HEK293 (cell line): ENCODE measurements at regions not wholly inside any gene's neighbourhood (a gene's known extent, or its start where the extent isn't known, plus 50 kb on each side); places are given as distances from the start of the nearest gene placed in this dataset.

ENCODE experiments used
- CTCF ChIA-PET: fragments of 350-600 bp; formaldehyde crosslinking; extraction: SDS; loops from one replicate; lab custom pipeline; 2021; ENCODE audit warnings: antibody characterized with exemption; lab: Yijun Ruan, JAX
- POLR2A ChIA-PET: fragments of 300-600 bp; formaldehyde crosslinking; extraction: SDS; loops from one replicate; lab custom pipeline; 2020; ENCODE audit warnings: antibody characterized with exemption, inconsistent platforms; lab: Yijun Ruan, JAX
- H3K27ac ChIP-seq: fragments of 200-500 bp; sonication (Bioruptor generic); 2 replicates; pipeline ENCODE4 v1.5.1; 2014; ENCODE audit warnings: low read depth, low read length, control low read depth, inconsistent platforms; ENCODE audit errors: extremely low read depth
- H3K36me3 ChIP-seq, 2 experiments: fragments of 200-500 bp in 1 of 2; sonication (Bioruptor generic) in 1 of 2; 1 replicate in 1 of 2; 2 replicates in 1 of 2; pipeline ENCODE4 v1.5.1; 2014 to 2017; ENCODE audit warnings: inconsistent platforms in 2 of 2, low read length in 2 of 2; ENCODE audit not compliant: control insufficient read depth in 2 of 2, insufficient read depth in 1 of 2
- H3K4me1 ChIP-seq: fragments of 200-500 bp; sonication (Bioruptor generic); 2 replicates; pipeline ENCODE4 v1.5.1; 2014; ENCODE audit warnings: mild to moderate bottlenecking, low read length, inconsistent platforms; ENCODE audit not compliant: control insufficient read depth, insufficient read depth
- H3K4me3 ChIP-seq: 2 replicates; pipeline ENCODE4 v1.5.1; 2011; ENCODE audit warnings: low read depth, mild to moderate bottlenecking, control low read depth, low read length, moderate library complexity
- H3K9me3 ChIP-seq: fragments of 200-500 bp; sonication (Bioruptor generic); 2 replicates; pipeline ENCODE4 v1.5.1; 2014; ENCODE audit warnings: low read depth, low read length, inconsistent platforms; ENCODE audit not compliant: control insufficient read depth, insufficient read depth
- GLI2 ChIP-seq: fragments of 450-650 bp; formaldehyde crosslinking; IDR thresholded peaks from 2 replicates; pipeline ENCODE4; 2017; ENCODE audit warnings: missing biosample characterization, missing genetic modification characterization, low read depth, borderline replicate concordance
- HIC1 ChIP-seq: fragments of 450-650 bp; formaldehyde crosslinking; IDR thresholded peaks from 2 replicates; pipeline ENCODE4 v1.5.1; 2016; ENCODE audit warnings: missing biosample characterization, missing genetic modification characterization
- KLF8 ChIP-seq: fragments of 450-650 bp; formaldehyde crosslinking; IDR thresholded peaks from 2 replicates; pipeline ENCODE4 v1.5.1; 2016; ENCODE audit warnings: missing biosample characterization, missing genetic modification characterization
- OVOL3 ChIP-seq: fragments of 450-650 bp; formaldehyde crosslinking; IDR thresholded peaks from 2 replicates; pipeline ENCODE4 v1.5.1; 2016; ENCODE audit warnings: missing biosample characterization, missing genetic modification characterization
- REPIN1 ChIP-seq: fragments of 450-650 bp; formaldehyde crosslinking; IDR thresholded peaks from 2 replicates; pipeline ENCODE4 v1.5.1; 2017; ENCODE audit warnings: missing biosample characterization, missing genetic modification characterization, low read depth
- SALL2 ChIP-seq: fragments of 450-650 bp; formaldehyde crosslinking; IDR thresholded peaks from 2 replicates; pipeline ENCODE4 v1.5.0; 2017; ENCODE audit warnings: missing biosample characterization, mild to moderate bottlenecking, missing genetic modification characterization, borderline replicate concordance
- YY2 ChIP-seq: fragments of 450-650 bp; formaldehyde crosslinking; IDR thresholded peaks from 2 replicates; pipeline ENCODE4 v1.5.1; 2016; ENCODE audit warnings: missing biosample characterization, missing genetic modification characterization
- ZBTB1 ChIP-seq: fragments of 450-650 bp; formaldehyde crosslinking; IDR thresholded peaks from 2 replicates; pipeline ENCODE4 v1.5.1; 2016; ENCODE audit warnings: missing biosample characterization, missing genetic modification characterization
- ZBTB26 ChIP-seq: fragments of 450-650 bp; formaldehyde crosslinking; optimal IDR thresholded peaks from 2 replicates; pipeline ENCODE3; 2016; ENCODE audit warnings: missing biosample characterization, mild to moderate bottlenecking, missing genetic modification characterization
- ZBTB7A ChIP-seq: fragments of 450-650 bp; formaldehyde crosslinking; IDR thresholded peaks from 2 replicates; pipeline ENCODE4 v1.5.1; 2016; ENCODE audit warnings: low read depth, missing biosample characterization, missing genetic modification characterization
- ZNF140 ChIP-seq: fragments of 450-650 bp; formaldehyde crosslinking; IDR thresholded peaks from 2 replicates; pipeline ENCODE4 v1.5.1; 2016; ENCODE audit warnings: missing biosample characterization, missing genetic modification characterization
- ZNF16 ChIP-seq: fragments of 450-650 bp; formaldehyde crosslinking; IDR thresholded peaks from 2 replicates; pipeline ENCODE4 v1.5.1; 2016; ENCODE audit warnings: low read depth, missing biosample characterization, missing genetic modification characterization
- ZNF211 ChIP-seq: fragments of 450-650 bp; formaldehyde crosslinking; IDR thresholded peaks from 2 replicates; pipeline ENCODE4 v1.5.1; 2016; ENCODE audit warnings: low read depth, missing biosample characterization, missing genetic modification characterization
- ZNF560 ChIP-seq: fragments of 450-650 bp; formaldehyde crosslinking; IDR thresholded peaks from 2 replicates; pipeline ENCODE4 v1.5.1; 2017; ENCODE audit warnings: missing biosample characterization, missing genetic modification characterization, borderline replicate concordance
- ZNF777 ChIP-seq: fragments of 450-650 bp; formaldehyde crosslinking; IDR thresholded peaks from 2 replicates; pipeline ENCODE4 v1.5.1; 2017; ENCODE audit warnings: missing biosample characterization, missing genetic modification characterization, borderline replicate concordance
- TF ChIP-seq, protein P1 (sequence below): fragments of 450-650 bp; formaldehyde crosslinking; IDR thresholded peaks from 2 replicates; pipeline ENCODE4 v1.5.1; 2016; ENCODE audit warnings: missing biosample characterization, missing genetic modification characterization
- TF ChIP-seq, protein P2 (sequence below): fragments of 450-650 bp; formaldehyde crosslinking; IDR thresholded peaks from 2 replicates; pipeline ENCODE4 v1.5.1; 2016; ENCODE audit warnings: missing biosample characterization, missing genetic modification characterization
- TF ChIP-seq, protein P3 (sequence below): fragments of 450-650 bp; formaldehyde crosslinking; IDR thresholded peaks from 2 replicates; pipeline ENCODE4 v1.5.1; 2016; ENCODE audit warnings: missing biosample characterization, missing genetic modification characterization

- H3K4me3 ChIP-seq, result no peak overlapping the region
- ChIA-PET POLR2A (no interaction called here), CTCF (interaction anchor here (0.6 to 0.8 kb wide), 3 partner anchors 15 to 554 kb away, joined by 4 to 7 read pairs (median 5); no protein-coding TSS in a partner anchor)
- H3K9me3 ChIP-seq, result no peaks in the 10 kb centered on the region
- H3K36me3 ChIP-seq, result no peaks in the 10 kb centered on the region
- H3K27ac ChIP-seq, result no peak overlapping the region
- peaks cover 24% of the 10 kb centered on the region for H3K4me1 ChIP-seq
- no peak for TF ChIP-seq KLF8 (tag by site-specific recombination)
- no peak for TF ChIP-seq SALL2 (tag by site-specific recombination)
- no peak for TF ChIP-seq ZNF560 (tag by site-specific recombination)
- TF ChIP-seq ZNF140 (tag by site-specific recombination), result no peak
- TF ChIP-seq, protein P1, sequence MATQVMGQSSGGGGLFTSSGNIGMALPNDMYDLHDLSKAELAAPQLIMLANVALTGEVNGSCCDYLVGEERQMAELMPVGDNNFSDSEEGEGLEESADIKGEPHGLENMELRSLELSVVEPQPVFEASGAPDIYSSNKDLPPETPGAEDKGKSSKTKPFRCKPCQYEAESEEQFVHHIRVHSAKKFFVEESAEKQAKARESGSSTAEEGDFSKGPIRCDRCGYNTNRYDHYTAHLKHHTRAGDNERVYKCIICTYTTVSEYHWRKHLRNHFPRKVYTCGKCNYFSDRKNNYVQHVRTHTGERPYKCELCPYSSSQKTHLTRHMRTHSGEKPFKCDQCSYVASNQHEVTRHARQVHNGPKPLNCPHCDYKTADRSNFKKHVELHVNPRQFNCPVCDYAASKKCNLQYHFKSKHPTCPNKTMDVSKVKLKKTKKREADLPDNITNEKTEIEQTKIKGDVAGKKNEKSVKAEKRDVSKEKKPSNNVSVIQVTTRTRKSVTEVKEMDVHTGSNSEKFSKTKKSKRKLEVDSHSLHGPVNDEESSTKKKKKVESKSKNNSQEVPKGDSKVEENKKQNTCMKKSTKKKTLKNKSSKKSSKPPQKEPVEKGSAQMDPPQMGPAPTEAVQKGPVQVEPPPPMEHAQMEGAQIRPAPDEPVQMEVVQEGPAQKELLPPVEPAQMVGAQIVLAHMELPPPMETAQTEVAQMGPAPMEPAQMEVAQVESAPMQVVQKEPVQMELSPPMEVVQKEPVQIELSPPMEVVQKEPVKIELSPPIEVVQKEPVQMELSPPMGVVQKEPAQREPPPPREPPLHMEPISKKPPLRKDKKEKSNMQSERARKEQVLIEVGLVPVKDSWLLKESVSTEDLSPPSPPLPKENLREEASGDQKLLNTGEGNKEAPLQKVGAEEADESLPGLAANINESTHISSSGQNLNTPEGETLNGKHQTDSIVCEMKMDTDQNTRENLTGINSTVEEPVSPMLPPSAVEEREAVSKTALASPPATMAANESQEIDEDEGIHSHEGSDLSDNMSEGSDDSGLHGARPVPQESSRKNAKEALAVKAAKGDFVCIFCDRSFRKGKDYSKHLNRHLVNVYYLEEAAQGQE (tag by site-specific recombination), result no peak
- no peak for TF ChIP-seq REPIN1 (tag by site-specific recombination)
- no peak for TF ChIP-seq ZNF777
- TF ChIP-seq YY2 (tag by site-specific recombination), result no peak
- TF ChIP-seq HIC1, result no peak
- no peak for TF ChIP-seq ZNF211
- no peak for TF ChIP-seq GLI2 (tag by site-specific recombination)
- TF ChIP-seq, protein P2, sequence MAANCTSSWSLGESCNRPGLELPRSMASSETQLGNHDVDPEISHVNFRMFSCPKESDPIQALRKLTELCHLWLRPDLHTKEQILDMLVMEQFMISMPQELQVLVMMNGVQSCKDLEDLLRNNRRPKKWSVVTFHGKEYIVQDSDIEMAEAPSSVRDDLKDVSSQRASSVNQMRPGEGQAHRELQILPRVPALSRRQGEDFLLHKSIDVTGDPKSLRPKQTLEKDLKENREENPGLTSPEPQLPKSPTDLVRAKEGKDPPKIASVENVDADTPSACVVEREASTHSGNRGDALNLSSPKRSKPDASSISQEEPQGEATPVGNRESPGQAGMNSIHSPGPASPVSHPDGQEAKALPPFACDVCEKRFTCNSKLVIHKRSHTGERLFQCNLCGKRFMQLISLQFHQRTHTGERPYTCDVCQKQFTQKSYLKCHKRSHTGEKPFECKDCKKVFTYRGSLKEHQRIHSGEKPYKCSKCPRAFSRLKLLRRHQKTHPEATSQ (tag by site-specific recombination), result no peak
- TF ChIP-seq, protein P3, sequence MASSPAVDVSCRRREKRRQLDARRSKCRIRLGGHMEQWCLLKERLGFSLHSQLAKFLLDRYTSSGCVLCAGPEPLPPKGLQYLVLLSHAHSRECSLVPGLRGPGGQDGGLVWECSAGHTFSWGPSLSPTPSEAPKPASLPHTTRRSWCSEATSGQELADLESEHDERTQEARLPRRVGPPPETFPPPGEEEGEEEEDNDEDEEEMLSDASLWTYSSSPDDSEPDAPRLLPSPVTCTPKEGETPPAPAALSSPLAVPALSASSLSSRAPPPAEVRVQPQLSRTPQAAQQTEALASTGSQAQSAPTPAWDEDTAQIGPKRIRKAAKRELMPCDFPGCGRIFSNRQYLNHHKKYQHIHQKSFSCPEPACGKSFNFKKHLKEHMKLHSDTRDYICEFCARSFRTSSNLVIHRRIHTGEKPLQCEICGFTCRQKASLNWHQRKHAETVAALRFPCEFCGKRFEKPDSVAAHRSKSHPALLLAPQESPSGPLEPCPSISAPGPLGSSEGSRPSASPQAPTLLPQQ, result no peak
- no peak for TF ChIP-seq ZBTB26 (tag by site-specific recombination)
- no peak for TF ChIP-seq ZBTB1 (tag by site-specific recombination)
- no peak for TF ChIP-seq OVOL3 (tag by site-specific recombination)
- TF ChIP-seq ZNF16 (tag by site-specific recombination), result no peak
- no peak for TF ChIP-seq ZBTB7A (tag by site-specific recombination)
These were observed 117.6 kb upstream of the HAAO start for GRCh38 chr2:42909966-42910365.
